ENCODE measurements at regions not wholly inside any gene's neighbourhood (a gene's known extent, or its start where the extent isn't known, plus 50 kb on each side); places are given as distances from the start of the nearest gene placed in this dataset.

DNA sequence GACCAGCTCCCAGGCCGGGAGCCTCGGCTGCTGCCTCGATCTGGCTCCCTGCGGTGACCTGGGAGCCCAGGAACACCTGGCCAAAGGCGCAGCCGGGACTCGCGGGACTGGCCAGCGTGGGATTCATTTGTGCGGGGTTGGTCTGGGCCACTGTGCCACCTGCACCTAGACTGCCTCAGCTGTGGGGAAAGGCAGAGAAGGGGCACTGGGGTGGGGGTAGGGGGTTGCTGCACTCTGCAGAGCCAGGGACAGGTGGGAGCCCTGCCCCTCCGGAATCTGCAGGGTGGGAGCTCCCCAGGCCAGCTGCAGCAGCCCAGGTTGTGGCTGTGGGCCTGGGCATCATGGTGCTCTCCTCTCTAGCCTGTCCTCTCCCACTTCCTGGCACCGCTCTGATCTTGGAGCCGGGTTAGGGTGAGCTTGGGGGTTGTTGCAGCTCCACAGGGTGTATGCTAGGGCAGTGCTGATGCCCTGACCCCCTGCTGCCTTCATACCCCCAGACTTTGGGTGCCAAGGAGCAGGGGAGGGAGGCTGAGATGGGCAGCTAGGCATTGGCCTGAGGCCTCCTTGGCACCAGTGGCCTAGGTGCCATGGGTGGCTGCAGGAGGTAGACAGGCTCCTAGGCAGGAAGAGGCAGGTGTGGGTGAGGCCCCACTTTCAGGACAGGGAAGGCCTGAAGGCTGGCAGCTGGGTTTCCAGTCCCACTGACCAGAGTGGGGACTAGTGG lies 57.5 kb upstream of the ETV3 start:
- DNase-seq (no peak), ATAC-seq (ENCODE audit: low read depth) (no peak)
- H4K20me1 ChIP-seq (ENCODE audit: insufficient read depth, low read length), result no peaks in the 10 kb centered on the region
- no peak overlapping the region for H3K14ac ChIP-seq (replicated peaks; ENCODE audit: low read depth, low read length)
- H2AK5ac ChIP-seq (ENCODE audit: low read depth, low read length), result no peak overlapping the region
- ChIA-PET POLR2A (ENCODE audit: unreplicated experiment) (no interaction called here), CTCF (no interaction called here)
- no peak overlapping the region for H4K91ac ChIP-seq (ENCODE audit: insufficient read depth, low read depth, low read length)
- intact Hi-C loops (cut with micrococcal nuclease) (loop anchor here (10.0 kb wide), 1 partner anchor 929 kb away; a partner anchor contains a TSS), dilution Hi-C loops (cut with HindIII; ENCODE audit: low sequenced_read_pairs, unreplicated experiment) (no loop called here), in situ Hi-C loops (cut with MboI; ENCODE audit: low sequenced_read_pairs) (loop anchor here (10.0 kb wide), 1 partner anchor 299 kb away; no protein-coding TSS in a partner anchor)
- H3K79me1 ChIP-seq (ENCODE audit: low read depth in 1 of 2, low read length in 2 of 2), result no peaks in the 10 kb centered on the region
- no peak overlapping the region for H2AFZ ChIP-seq (replicated peaks; ENCODE audit: low read length, poor library complexity)
- 61% methylated on average over 10 of the region's 13 CpGs; no CpG with 5 or more reads in 1 of the 2 experiments for WGBS, 2 experiments (ENCODE audit: extremely low coverage in 2 of 2, insufficient read length in 1 of 2)
- H3K9me1 ChIP-seq (ENCODE audit: insufficient read depth, low read length), result no peaks in the 10 kb centered on the region
- H3K18ac ChIP-seq (ENCODE audit: low read depth, low read length), result no peak overlapping the region
- H3K4me1 ChIP-seq (ENCODE audit: control insufficient read depth, insufficient read depth, low read length), result no peaks in the 10 kb centered on the region
- H2BK120ac ChIP-seq (ENCODE audit: low read depth, low read length), result no peak overlapping the region
- no peaks in the 10 kb centered on the region for H3K36me3 ChIP-seq (ENCODE audit: control insufficient read depth, insufficient read depth, low read length)
- H3K9me3 ChIP-seq (ENCODE audit: control insufficient read depth, insufficient read depth, low read length), result no peaks in the 10 kb centered on the region
- no peak overlapping the region for H2BK15ac ChIP-seq (ENCODE audit: low read depth, low read length)
- H4K8ac ChIP-seq (ENCODE audit: low read depth in 2 of 2, low read length in 2 of 2), result no peak overlapping the region
- H3K9ac ChIP-seq (ENCODE audit: low read depth, low read length), result no peak overlapping the region
- H3K56ac ChIP-seq (ENCODE audit: extremely low read depth, insufficient read depth, low read length), result no peak overlapping the region
- H3K23ac ChIP-seq (ENCODE audit: low read depth, low read length), result no peak overlapping the region
- H3K4me3 ChIP-seq (ENCODE audit: insufficient read depth, low read depth, low read length), result no peak overlapping the region
- H3K27ac ChIP-seq (ENCODE audit: insufficient read depth, low read length), result no peak overlapping the region
- no peak for TF ChIP-seq POLR2A (IDR thresholded peaks at IDR 0.05; ENCODE audit: low read depth, low read length)
- no peak for TF ChIP-seq RAD21 (IDR thresholded peaks at IDR 0.05; ENCODE audit: low read length)
- TF ChIP-seq RCOR1 (IDR thresholded peaks at IDR 0.05; ENCODE audit: insufficient replicate concordance, low read length), result no peak
- TF ChIP-seq MAZ (IDR thresholded peaks at IDR 0.05; ENCODE audit: borderline replicate concordance, low read depth, low read length), result no peak
- no peak for TF ChIP-seq MAFK (IDR thresholded peaks at IDR 0.05; ENCODE audit: low read depth, low read length)
- TF ChIP-seq NFE2L2 (IDR thresholded peaks at IDR 0.05; ENCODE audit: low read depth, low read length), result no peak
- TF ChIP-seq, protein P1, sequence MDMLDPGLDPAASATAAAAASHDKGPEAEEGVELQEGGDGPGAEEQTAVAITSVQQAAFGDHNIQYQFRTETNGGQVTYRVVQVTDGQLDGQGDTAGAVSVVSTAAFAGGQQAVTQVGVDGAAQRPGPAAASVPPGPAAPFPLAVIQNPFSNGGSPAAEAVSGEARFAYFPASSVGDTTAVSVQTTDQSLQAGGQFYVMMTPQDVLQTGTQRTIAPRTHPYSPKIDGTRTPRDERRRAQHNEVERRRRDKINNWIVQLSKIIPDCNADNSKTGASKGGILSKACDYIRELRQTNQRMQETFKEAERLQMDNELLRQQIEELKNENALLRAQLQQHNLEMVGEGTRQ (IDR thresholded peaks at IDR 0.05; ENCODE audit: low read depth, low read length), result no peak
- no peak for TF ChIP-seq SMC3 (IDR thresholded peaks at IDR 0.05; ENCODE audit: low read depth, low read length)
- no peak for TF ChIP-seq MXI1 (IDR thresholded peaks at IDR 0.05; ENCODE audit: borderline replicate concordance, low read depth, low read length)
- no peak for TF ChIP-seq CHD1 (IDR thresholded peaks at IDR 0.05; ENCODE audit: low read depth, low read length)
- no peak for TF ChIP-seq CEBPB (IDR thresholded peaks at IDR 0.05; ENCODE audit: low read depth, low read length)
- TF ChIP-seq, protein P2, sequence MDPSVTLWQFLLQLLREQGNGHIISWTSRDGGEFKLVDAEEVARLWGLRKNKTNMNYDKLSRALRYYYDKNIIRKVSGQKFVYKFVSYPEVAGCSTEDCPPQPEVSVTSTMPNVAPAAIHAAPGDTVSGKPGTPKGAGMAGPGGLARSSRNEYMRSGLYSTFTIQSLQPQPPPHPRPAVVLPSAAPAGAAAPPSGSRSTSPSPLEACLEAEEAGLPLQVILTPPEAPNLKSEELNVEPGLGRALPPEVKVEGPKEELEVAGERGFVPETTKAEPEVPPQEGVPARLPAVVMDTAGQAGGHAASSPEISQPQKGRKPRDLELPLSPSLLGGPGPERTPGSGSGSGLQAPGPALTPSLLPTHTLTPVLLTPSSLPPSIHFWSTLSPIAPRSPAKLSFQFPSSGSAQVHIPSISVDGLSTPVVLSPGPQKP (IDR thresholded peaks at IDR 0.05; ENCODE audit: borderline replicate concordance, low read depth, low read length), result no peak
- H3K4me2 ChIP-seq (ENCODE audit: low read depth, low read length), result no peak overlapping the region
- no peak overlapping the region for H2AK9ac ChIP-seq (replicated peaks; ENCODE audit: low read depth, low read length, poor library complexity)
- H2BK5ac ChIP-seq (ENCODE audit: low read depth, low read length, poor library complexity, severe bottlenecking), result no peak overlapping the region
- peaks cover 43% of the 10 kb centered on the region for H3K27me3 ChIP-seq (ENCODE audit: control insufficient read depth, insufficient read depth, low read length)
- no TSS peak for BruUV-seq (replicated peaks)
- no peak overlapping the region for H3K4ac ChIP-seq (ENCODE audit: low read depth, low read length)
- H4K5ac ChIP-seq (ENCODE audit: low read depth, low read length), result no peak overlapping the region
- no peak overlapping the region for H2BK20ac ChIP-seq (ENCODE audit: low read depth, low read length)
